22Rv1 (cell line): ENCODE measurements at regions not wholly inside any gene's neighbourhood (a gene's known extent, or its start where the extent isn't known, plus 50 kb on each side); places are given as distances from the start of the nearest gene placed in this dataset.

Source experiments
- ZFX ChIP-seq: fragments of 450-650 bp; IDR thresholded peaks from 2 replicates; pipeline ENCODE4 v1.6.1; 2017; ENCODE audit warnings: antibody characterized with exemption, borderline replicate concordance
- TF ChIP-seq, protein P1 (sequence below): fragments of 450-650 bp; IDR thresholded peaks from 2 replicates; pipeline ENCODE4 v1.5.1; 2017; ENCODE audit warnings: mild to moderate bottlenecking

GRCh38 chr15:38854506-38854905 is 289.9 kb upstream of the RASGRP1 start:
- TF ChIP-seq, protein P1, sequence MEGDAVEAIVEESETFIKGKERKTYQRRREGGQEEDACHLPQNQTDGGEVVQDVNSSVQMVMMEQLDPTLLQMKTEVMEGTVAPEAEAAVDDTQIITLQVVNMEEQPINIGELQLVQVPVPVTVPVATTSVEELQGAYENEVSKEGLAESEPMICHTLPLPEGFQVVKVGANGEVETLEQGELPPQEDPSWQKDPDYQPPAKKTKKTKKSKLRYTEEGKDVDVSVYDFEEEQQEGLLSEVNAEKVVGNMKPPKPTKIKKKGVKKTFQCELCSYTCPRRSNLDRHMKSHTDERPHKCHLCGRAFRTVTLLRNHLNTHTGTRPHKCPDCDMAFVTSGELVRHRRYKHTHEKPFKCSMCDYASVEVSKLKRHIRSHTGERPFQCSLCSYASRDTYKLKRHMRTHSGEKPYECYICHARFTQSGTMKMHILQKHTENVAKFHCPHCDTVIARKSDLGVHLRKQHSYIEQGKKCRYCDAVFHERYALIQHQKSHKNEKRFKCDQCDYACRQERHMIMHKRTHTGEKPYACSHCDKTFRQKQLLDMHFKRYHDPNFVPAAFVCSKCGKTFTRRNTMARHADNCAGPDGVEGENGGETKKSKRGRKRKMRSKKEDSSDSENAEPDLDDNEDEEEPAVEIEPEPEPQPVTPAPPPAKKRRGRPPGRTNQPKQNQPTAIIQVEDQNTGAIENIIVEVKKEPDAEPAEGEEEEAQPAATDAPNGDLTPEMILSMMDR = no peak
- no peak for TF ChIP-seq ZFX
